PC-9 (cell line): ENCODE measurements at regions not wholly inside any gene's neighbourhood (a gene's known extent, or its start where the extent isn't known, plus 50 kb on each side); places are given as distances from the start of the nearest gene placed in this dataset.

Experiments
- BruUV-seq: library from RNA; stranded (reverse); fragments of 400-500 nt; replicated peaks from 2 replicates; lab custom pipeline; 2021; lab: Mats Ljungman, UMichigan
- CTCF ChIA-PET: fragments of 300-600 bp; sonication (Branson Sonifier 250); formaldehyde crosslinking; loops from one replicate; lab custom pipeline; 2022; ENCODE audit warnings: antibody characterized with exemption; lab: Charles Lee
- POLR2A ChIA-PET: fragments of 300-600 bp; sonication (Branson Sonifier 250); formaldehyde crosslinking; loops from one replicate; lab custom pipeline; 2022; ENCODE audit warnings: antibody characterized with exemption; ENCODE audit not compliant: unreplicated experiment; lab: Charles Lee
- DNase-seq, 2 experiments: peaks; one replicate each; pipeline versions ENCODE4 v3.0.0 to v3.0.0-alpha.2; 2015 to 2022; ENCODE audit warnings: mixed read lengths in 1 of 2
- H2AFZ ChIP-seq: fragments of 200-600 bp; sonication (generic); 2 replicates; pipeline ENCODE4 v1.8.1; 2017; ENCODE audit warnings: antibody characterized with exemption
- H3F3A ChIP-seq: fragments of 200-600 bp; sonication (generic); 2 replicates; pipeline ENCODE4 v1.8.1; 2017; ENCODE audit warnings: antibody characterized with exemption, mild to moderate bottlenecking, low read depth; ENCODE audit not compliant: insufficient read depth
- H3K27ac ChIP-seq: fragments of 200-600 bp; sonication (generic); 2 replicates; pipeline ENCODE4 v1.6.1; 2016; ENCODE audit warnings: mixed run types
- H3K27me3 ChIP-seq: fragments of 200-600 bp; sonication (generic); 2 replicates; pipeline ENCODE4 v1.6.1; 2016; ENCODE audit warnings: low read depth, mixed run types; ENCODE audit not compliant: insufficient read depth
- H3K36me3 ChIP-seq: fragments of 200-600 bp; sonication (generic); 2 replicates; pipeline ENCODE4 v1.6.1; 2016; ENCODE audit warnings: low read depth, mixed run types
- H3K4me1 ChIP-seq: fragments of 200-600 bp; sonication (generic); replicated peaks from 2 replicates; pipeline ENCODE4 v1.6.1; 2016; ENCODE audit warnings: mixed run types; ENCODE audit not compliant: insufficient read depth
- H3K4me2 ChIP-seq: fragments of 200-600 bp; sonication (generic); 2 replicates; pipeline ENCODE4 v1.6.1; 2017; ENCODE audit warnings: mixed run types
- H3K4me3 ChIP-seq: fragments of 200-600 bp; sonication (generic); 2 replicates; pipeline ENCODE4 v1.6.1; 2016; ENCODE audit warnings: mixed run types
- H3K79me2 ChIP-seq: fragments of 200-600 bp; sonication (generic); 2 replicates; pipeline ENCODE4 v1.6.1; 2017; ENCODE audit warnings: low read depth, mixed run types
- H3K9me2 ChIP-seq: fragments of 200-600 bp; sonication (generic); 2 replicates; pipeline ENCODE4 v1.8.1; 2017; ENCODE audit warnings: mild to moderate bottlenecking; ENCODE audit not compliant: insufficient read depth
- H3K9me3 ChIP-seq: fragments of 200-600 bp; sonication (generic); 2 replicates; pipeline ENCODE4 v1.8.1; 2016; ENCODE audit warnings: low read depth; ENCODE audit not compliant: insufficient read depth
- H4K20me1 ChIP-seq: fragments of 200-600 bp; sonication (generic); 2 replicates; pipeline ENCODE4 v1.8.1; 2017; ENCODE audit not compliant: insufficient read depth
- CTCF ChIP-seq: fragments of 200-600 bp; sonication (generic); conservative IDR thresholded peaks from 2 replicates; pipeline ENCODE4 v1.6.1; 2017; ENCODE audit warnings: mixed run types, antibody characterized with exemption, mild to moderate bottlenecking, moderate library complexity
- EZH2 ChIP-seq: fragments of 200-600 bp; sonication (generic); IDR thresholded peaks from 2 replicates; pipeline ENCODE4 v1.8.0; 2017; ENCODE audit warnings: antibody characterized with exemption, low read depth
- intact Hi-C: fragments of 100-400 bp; cut with micrococcal nuclease; formaldehyde crosslinking; loops from one replicate; pipeline ENCODE4 v1.10.0; 2022; ENCODE audit not compliant: unreplicated experiment

GRCh38 chr3:68210635-68211034, 556.2 kb upstream of the SUCLG2 start:
- ChIA-PET POLR2A (interaction anchor here (0.6 kb wide), 1 partner anchor 804 kb away, joined by 3 read pairs; no protein-coding TSS in a partner anchor), CTCF (no interaction called here)
- Histone ChIP-seq H3K9me3 (no peaks in the 10 kb centered on the region), H2AFZ (no peak overlapping the region), H3K4me2 (no peak overlapping the region), H3K79me2 (no peaks in the 10 kb centered on the region), H3K27me3 (no peaks in the 10 kb centered on the region), H3K9me2 (no peaks in the 10 kb centered on the region), H4K20me1 (no peaks in the 10 kb centered on the region), H3K36me3 (no peaks in the 10 kb centered on the region), H3K4me1 (no peaks in the 10 kb centered on the region), H3F3A (no peaks in the 10 kb centered on the region), H3K4me3 (no peak overlapping the region), H3K27ac (no peak overlapping the region)
- TF ChIP-seq CTCF: no peak
- TF ChIP-seq EZH2: no peak
- intact Hi-C loops: no loop called here
- no peak for DNase-seq
- no TSS peak for BruUV-seq

GRCh38 chr3:68207327-68207726, 552.9 kb upstream of the SUCLG2 start:
- TF ChIP-seq CTCF (no peak), EZH2 (no peak)
- ChIA-PET CTCF (no interaction called here), POLR2A (no interaction called here)
- Histone ChIP-seq H3K27ac (no peak overlapping the region), H3K9me2 (no peaks in the 10 kb centered on the region), H3K4me2 (no peak overlapping the region), H3K79me2 (no peaks in the 10 kb centered on the region), H3K27me3 (no peaks in the 10 kb centered on the region), H3K9me3 (no peaks in the 10 kb centered on the region), H2AFZ (no peak overlapping the region), H4K20me1 (no peaks in the 10 kb centered on the region), H3K36me3 (no peaks in the 10 kb centered on the region), H3K4me3 (no peak overlapping the region), H3F3A (no peaks in the 10 kb centered on the region), H3K4me1 (no peaks in the 10 kb centered on the region)
- intact Hi-C loops: no loop called here
- no TSS peak for BruUV-seq
- no peak for DNase-seq

- ChIA-PET POLR2A (no interaction called here), CTCF (no interaction called here)
- intact Hi-C loops: no loop called here
- BruUV-seq: no TSS peak
- no peak for DNase-seq
- H3F3A ChIP-seq: no peaks in the 10 kb centered on the region
- H3K4me3 ChIP-seq: no peak overlapping the region
- H2AFZ ChIP-seq: no peak overlapping the region
- no peaks in the 10 kb centered on the region for H3K79me2 ChIP-seq
- no peaks in the 10 kb centered on the region for H4K20me1 ChIP-seq
- no peak overlapping the region for H3K4me2 ChIP-seq
- H3K27me3 ChIP-seq: no peaks in the 10 kb centered on the region
- H3K9me2 ChIP-seq: no peaks in the 10 kb centered on the region
- H3K4me1 ChIP-seq: no peaks in the 10 kb centered on the region
- no peaks in the 10 kb centered on the region for H3K9me3 ChIP-seq
- no peak for TF ChIP-seq EZH2
- peak; percentile 28; the same call in 1 of the 2 replicates for TF ChIP-seq CTCF
- no peak overlapping the region for H3K27ac ChIP-seq
- H3K36me3 ChIP-seq: no peaks in the 10 kb centered on the region
Observed at GRCh38 chr3:68206524-68207117, 552.2 kb upstream of the SUCLG2 start.
